Astrocyte (in vitro differentiated cells and primary cell): ENCODE measurements at regions not wholly inside any gene's neighbourhood (a gene's known extent, or its start where the extent isn't known, plus 50 kb on each side); places are given as distances from the start of the nearest gene placed in this dataset.

Source experiments
- DNase-seq: peaks from one replicate; pipeline ENCODE4 v3.0.0-alpha.2; 2010; ENCODE audit warnings: low read depth
- FAIRE-seq: peaks from 2 replicates; lab custom pipeline; 2011; peaks lifted over from hg19 to GRCh38; lab: Jason Lieb, UNC
- H2AFZ ChIP-seq: 2 replicates; pipeline ENCODE4 v1.6.0; 2012; ENCODE audit warnings: low read depth, low read length, inconsistent platforms
- H3K27ac ChIP-seq: 2 replicates; pipeline ENCODE4 v1.5.1; 2011; ENCODE audit warnings: low read depth, low read length, inconsistent platforms
- H3K27me3 ChIP-seq: 2 replicates; pipeline ENCODE4 v1.6.0; 2011; ENCODE audit warnings: low read length, inconsistent platforms; ENCODE audit not compliant: insufficient read depth
- H3K36me3 ChIP-seq: 2 replicates; pipeline ENCODE4 v1.5.1; 2011; ENCODE audit warnings: low read length, inconsistent platforms; ENCODE audit not compliant: insufficient read depth
- H3K4me1 ChIP-seq: 2 replicates; pipeline ENCODE4 v1.5.1; 2011; ENCODE audit warnings: low read length, inconsistent platforms; ENCODE audit not compliant: insufficient read depth
- H3K4me2 ChIP-seq: 2 replicates; pipeline ENCODE4 v1.6.0; 2012; ENCODE audit warnings: low read length, inconsistent platforms
- H3K4me3 ChIP-seq: 2 replicates; pipeline ENCODE4 v1.5.1; 2011; ENCODE audit warnings: low read depth, mild to moderate bottlenecking, low read length, inconsistent platforms; ENCODE audit not compliant: insufficient read depth
- H3K79me2 ChIP-seq: 2 replicates; pipeline ENCODE4 v1.6.0; 2012; ENCODE audit warnings: mild to moderate bottlenecking, low read length, inconsistent platforms; ENCODE audit not compliant: insufficient read depth
- H3K9ac ChIP-seq: 2 replicates; pipeline ENCODE4 v1.6.0; 2012; ENCODE audit warnings: mild to moderate bottlenecking, low read length, inconsistent platforms
- H3K9me3 ChIP-seq: 2 replicates; pipeline ENCODE4 v1.5.1; 2012; ENCODE audit warnings: low read depth, mild to moderate bottlenecking, low read length, inconsistent platforms; ENCODE audit not compliant: insufficient read depth
- H4K20me1 ChIP-seq: 2 replicates; pipeline ENCODE4 v1.6.0; 2012; ENCODE audit warnings: low read length, inconsistent platforms; ENCODE audit not compliant: insufficient read depth
- H3K27ac Mint-ChIP-seq: one replicate; pipeline ENCODE4 v1.8.0; 2021; ENCODE audit warnings: mild to moderate bottlenecking, mixed read lengths; ENCODE audit not compliant: unreplicated experiment
- H3K27me3 Mint-ChIP-seq: one replicate; pipeline ENCODE4 v1.8.0; 2021; ENCODE audit warnings: low read depth, mixed read lengths; ENCODE audit not compliant: unreplicated experiment
- H3K36me3 Mint-ChIP-seq: one replicate; pipeline ENCODE4 v1.8.0; 2021; ENCODE audit warnings: low read depth, mixed read lengths; ENCODE audit not compliant: unreplicated experiment
- H3K4me1 Mint-ChIP-seq: one replicate; pipeline ENCODE4 v1.8.0; 2021; ENCODE audit warnings: low read depth, mixed read lengths; ENCODE audit not compliant: unreplicated experiment
- H3K4me3 Mint-ChIP-seq: one replicate; pipeline ENCODE4 v1.8.0; 2021; ENCODE audit warnings: mild to moderate bottlenecking, moderate library complexity, mixed read lengths; ENCODE audit not compliant: unreplicated experiment
- H3K9me3 Mint-ChIP-seq: one replicate; pipeline ENCODE4 v1.8.0; 2021; ENCODE audit warnings: mild to moderate bottlenecking, mixed read lengths; ENCODE audit not compliant: unreplicated experiment
- EZH2 ChIP-seq: IDR thresholded peaks from 2 replicates; pipeline ENCODE4 v1.6.1; 2012; ENCODE audit warnings: mild to moderate bottlenecking, low read length, inconsistent platforms; ENCODE audit not compliant: insufficient read depth
- TF ChIP-seq, protein P1 (sequence below): IDR thresholded peaks from 2 replicates; pipeline ENCODE4 v1.5.1; 2011; ENCODE audit warnings: low read depth, mild to moderate bottlenecking, inconsistent platforms, low read length, moderate library complexity; ENCODE audit not compliant: insufficient read depth

DNA sequence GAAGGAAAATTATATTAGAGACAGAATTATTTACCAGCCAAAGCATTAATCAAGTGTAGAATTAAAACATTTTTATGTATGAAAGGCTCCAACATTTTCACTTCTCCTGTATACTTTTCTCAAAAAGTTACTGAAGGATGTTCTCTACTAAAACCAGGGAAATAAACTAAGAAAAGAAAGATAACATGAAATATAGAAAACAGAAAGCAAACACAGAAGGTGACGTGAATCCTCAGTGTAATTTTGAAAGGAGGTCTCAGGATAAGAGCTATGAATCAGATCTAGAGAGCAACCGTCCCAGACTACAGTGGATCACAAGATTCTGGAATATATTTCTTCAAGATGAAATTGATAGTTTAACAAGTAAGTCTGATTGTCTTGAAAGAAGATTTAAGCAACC is 144.5 kb downstream of the CYSLTR2 start:
- no peak overlapping the region for H3K4me3 Mint-ChIP-seq
- peaks cover 17% of the 10 kb centered on the region for H3K4me1 Mint-ChIP-seq
- no peak for FAIRE-seq
- H3K27me3 Mint-ChIP-seq = no peaks in the 10 kb centered on the region
- Histone ChIP-seq H3K4me2 (no peak overlapping the region), H3K4me1 (no peaks in the 10 kb centered on the region), H3K27ac (no peak overlapping the region), H2AFZ (no peak overlapping the region), H3K4me3 (no peak overlapping the region), H3K9me3 (no peaks in the 10 kb centered on the region), H3K9ac (no peak overlapping the region), H3K36me3 (no peaks in the 10 kb centered on the region), H4K20me1 (no peaks in the 10 kb centered on the region), H3K27me3 (no peaks in the 10 kb centered on the region), H3K79me2 (no peaks in the 10 kb centered on the region)
- DNase-seq = no peak
- peaks cover 3% of the 10 kb centered on the region for H3K9me3 Mint-ChIP-seq
- TF ChIP-seq, protein P1, sequence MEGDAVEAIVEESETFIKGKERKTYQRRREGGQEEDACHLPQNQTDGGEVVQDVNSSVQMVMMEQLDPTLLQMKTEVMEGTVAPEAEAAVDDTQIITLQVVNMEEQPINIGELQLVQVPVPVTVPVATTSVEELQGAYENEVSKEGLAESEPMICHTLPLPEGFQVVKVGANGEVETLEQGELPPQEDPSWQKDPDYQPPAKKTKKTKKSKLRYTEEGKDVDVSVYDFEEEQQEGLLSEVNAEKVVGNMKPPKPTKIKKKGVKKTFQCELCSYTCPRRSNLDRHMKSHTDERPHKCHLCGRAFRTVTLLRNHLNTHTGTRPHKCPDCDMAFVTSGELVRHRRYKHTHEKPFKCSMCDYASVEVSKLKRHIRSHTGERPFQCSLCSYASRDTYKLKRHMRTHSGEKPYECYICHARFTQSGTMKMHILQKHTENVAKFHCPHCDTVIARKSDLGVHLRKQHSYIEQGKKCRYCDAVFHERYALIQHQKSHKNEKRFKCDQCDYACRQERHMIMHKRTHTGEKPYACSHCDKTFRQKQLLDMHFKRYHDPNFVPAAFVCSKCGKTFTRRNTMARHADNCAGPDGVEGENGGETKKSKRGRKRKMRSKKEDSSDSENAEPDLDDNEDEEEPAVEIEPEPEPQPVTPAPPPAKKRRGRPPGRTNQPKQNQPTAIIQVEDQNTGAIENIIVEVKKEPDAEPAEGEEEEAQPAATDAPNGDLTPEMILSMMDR = no peak
- no peak for TF ChIP-seq EZH2
- H3K36me3 Mint-ChIP-seq = no peaks in the 10 kb centered on the region
- no peak overlapping the region for H3K27ac Mint-ChIP-seq

DNA sequence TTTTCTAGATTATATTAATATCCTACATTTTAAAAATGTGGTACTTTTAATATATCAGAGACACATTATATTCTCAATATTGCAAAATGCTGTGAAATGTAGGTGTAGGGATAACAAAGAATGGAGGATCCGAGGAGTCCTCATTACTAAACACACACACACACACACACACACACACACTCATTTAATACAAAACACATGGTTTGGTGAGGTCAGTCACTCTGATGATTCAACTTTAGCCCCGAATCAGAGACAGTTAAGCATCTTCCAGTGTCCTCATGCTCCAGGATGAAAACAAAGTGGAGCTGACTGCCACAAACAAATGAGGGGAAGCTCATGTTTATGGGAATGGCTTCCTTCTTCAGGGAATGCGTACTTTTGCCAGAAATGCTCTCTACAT is 147.5 kb downstream of the CYSLTR2 start:
- H3K27ac Mint-ChIP-seq = no peak overlapping the region
- H3K4me1 Mint-ChIP-seq = peaks cover 12% of the 10 kb centered on the region
- H3K36me3 Mint-ChIP-seq = no peaks in the 10 kb centered on the region
- H3K79me2 ChIP-seq = no peaks in the 10 kb centered on the region
- H3K4me3 Mint-ChIP-seq = no peak overlapping the region
- H4K20me1 ChIP-seq = no peaks in the 10 kb centered on the region
- H3K9me3 Mint-ChIP-seq = peaks cover 3% of the 10 kb centered on the region
- TF ChIP-seq EZH2 = no peak
- TF ChIP-seq, protein P1 = no peak
- DNase-seq = peak; percentile 42
- no peak overlapping the region for H3K4me3 ChIP-seq
- H3K27me3 ChIP-seq = no peaks in the 10 kb centered on the region
- H3K9me3 ChIP-seq = no peaks in the 10 kb centered on the region
- no peak overlapping the region for H3K9ac ChIP-seq
- no peaks in the 10 kb centered on the region for H3K4me1 ChIP-seq
- no peak overlapping the region for H3K27ac ChIP-seq
- H3K4me2 ChIP-seq = no peak overlapping the region
- no peak overlapping the region for H2AFZ ChIP-seq
- H3K36me3 ChIP-seq = no peaks in the 10 kb centered on the region
- no peak for FAIRE-seq
- H3K27me3 Mint-ChIP-seq = no peaks in the 10 kb centered on the region

DNA sequence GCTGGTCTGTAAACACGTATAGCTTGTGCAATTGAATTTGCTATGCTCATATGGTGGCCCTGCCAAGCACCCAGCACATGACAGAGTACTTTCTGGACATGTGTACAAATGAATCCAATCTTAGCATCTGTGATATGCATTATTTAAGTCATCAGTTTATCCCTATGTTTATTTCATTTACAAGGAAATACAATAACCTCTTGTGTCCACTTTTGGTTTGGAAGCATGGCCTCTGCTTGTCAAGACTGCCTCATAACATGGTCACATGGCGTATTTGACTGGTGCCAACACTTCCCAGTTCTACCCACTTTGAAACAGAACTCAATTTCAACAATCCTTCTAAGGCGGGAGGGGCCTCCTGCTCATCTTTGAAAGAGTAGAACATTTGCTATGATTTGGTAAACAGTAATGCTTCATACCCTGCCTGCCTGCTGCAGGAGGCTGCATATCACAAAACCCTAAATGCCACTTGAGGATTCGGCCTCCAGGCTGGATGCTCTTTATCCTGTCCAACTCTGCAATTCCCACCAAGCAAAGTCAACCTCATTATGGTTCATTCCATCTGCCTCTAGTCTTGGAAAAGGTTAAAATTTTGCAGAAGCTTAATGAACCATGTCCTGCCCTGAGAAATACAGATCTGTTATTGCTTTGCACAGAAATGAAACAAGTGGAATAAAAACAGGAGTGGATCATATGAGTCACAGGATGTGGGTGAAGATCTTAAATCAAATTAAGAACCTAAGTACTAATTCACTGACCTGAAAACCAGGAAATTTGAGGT is 151.3 kb downstream of the CYSLTR2 start:
- Histone ChIP-seq H3K36me3 (no peaks in the 10 kb centered on the region), H3K4me2 (no peak overlapping the region), H3K4me1 (no peaks in the 10 kb centered on the region), H3K9ac (no peak overlapping the region), H3K27me3 (no peaks in the 10 kb centered on the region), H4K20me1 (no peaks in the 10 kb centered on the region), H2AFZ (no peak overlapping the region), H3K4me3 (no peak overlapping the region), H3K9me3 (no peaks in the 10 kb centered on the region), H3K27ac (no peak overlapping the region), H3K79me2 (no peaks in the 10 kb centered on the region)
- Mint-ChIP-seq H3K4me3 (no peak overlapping the region), H3K27ac (no peak overlapping the region), H3K36me3 (no peaks in the 10 kb centered on the region), H3K4me1 (peaks cover 22% of the 10 kb centered on the region), H3K9me3 (peaks cover 6% of the 10 kb centered on the region), H3K27me3 (no peaks in the 10 kb centered on the region)
- TF ChIP-seq, protein P1 = no peak
- TF ChIP-seq EZH2 = no peak
- DNase-seq (peak; percentile 65), FAIRE-seq (no peak)
